ENCODE measurements at regions not wholly inside any gene's neighbourhood (a gene's known extent, or its start where the extent isn't known, plus 50 kb on each side); places are given as distances from the start of the nearest gene placed in this dataset.

- POLR2A ChIA-PET = interaction anchor here (0.6 kb wide), 1 partner anchor 872 kb away, joined by 5 read pairs; no protein-coding TSS in a partner anchor
- Histone ChIP-seq H3K9me3 (replicated peaks; ENCODE audit: control insufficient read depth, insufficient read depth, low read depth, low read length) (no peaks in the 10 kb centered on the region), H3K9me1 (ENCODE audit: control insufficient read depth, insufficient read depth, low read length) (no peaks in the 10 kb centered on the region), H3K9ac (ENCODE audit: insufficient read depth in 1 of 2, low read depth in 2 of 2, low read length in 2 of 2) (no peak overlapping the region), H3K4me3 (no peak overlapping the region), H3K36me3 (ENCODE audit: control insufficient read depth, insufficient read depth, low read length) (no peaks in the 10 kb centered on the region), H3K27ac (ENCODE audit: extremely low read depth, low read depth, low read length) (no peak overlapping the region), H3K79me2 (ENCODE audit: control insufficient read depth, insufficient read depth, low read length) (no peaks in the 10 kb centered on the region), H2AFZ (ENCODE audit: low read depth, low read length) (no peak overlapping the region), H3K27me3 (ENCODE audit: control insufficient read depth in 2 of 2, insufficient read depth in 2 of 2, low read length in 2 of 2) (peaks cover 12 to 28% of the 10 kb centered on the region in 2 experiments; a peak in 4 of 5 replicates), H3K4me2 (ENCODE audit: insufficient read depth, low read length) (no peak overlapping the region), H3K4me1 (replicated peaks in 1 of 2; ENCODE audit: control insufficient read depth in 2 of 2, insufficient read depth in 2 of 2, low read length in 2 of 2) (no peaks in the 10 kb centered on the region), H4K20me1 (replicated peaks; ENCODE audit: control insufficient read depth, insufficient read depth, low read length) (no peaks in the 10 kb centered on the region)
- CTCF ChIA-PET (ENCODE audit: low intra/inter-chr PET ratio) = no interaction called here
- DNase-seq (ENCODE audit: extremely low read depth in 1 of 4, low spot score in 3 of 4) = no peak
- TF ChIP-seq MEF2A (IDR thresholded peaks at IDR 0.05; ENCODE audit: control insufficient read depth, low read depth, low read length) (no peak), PHB2 (IDR thresholded peaks at IDR 0.05; ENCODE audit: low read depth) (no peak), CREB3 (tag; conservative IDR thresholded peaks at IDR 0.05; ENCODE audit: low read depth) (no peak), CUX1 (CRISPR knock-in tag; IDR thresholded peaks at IDR 0.05) (no peak), ZBTB9 (CRISPR knock-in tag; IDR thresholded peaks at IDR 0.05) (no peak), FOXP1 (CRISPR knock-in tag; IDR thresholded peaks at IDR 0.05) (no peak)
- no peak for ATAC-seq
- in situ Hi-C loops (cut with MboI) (no loop called here), intact Hi-C loops (cut with micrococcal nuclease) (no loop called here)
- WGBS (ENCODE audit: insufficient coverage, low coverage, missing lambda C conversion rate) = 4% methylated on average over 6 of the region's 7 CpGs
- FAIRE-seq = no peak
- no TSS peak for BruUV-seq (replicated peaks)
These were observed 223.2 kb upstream of the E2F8 start for GRCh38 chr11:19463976-19464375.
